ENCODE measurements at regions not wholly inside any gene's neighbourhood (a gene's known extent, or its start where the extent isn't known, plus 50 kb on each side); places are given as distances from the start of the nearest gene placed in this dataset.

DNA sequence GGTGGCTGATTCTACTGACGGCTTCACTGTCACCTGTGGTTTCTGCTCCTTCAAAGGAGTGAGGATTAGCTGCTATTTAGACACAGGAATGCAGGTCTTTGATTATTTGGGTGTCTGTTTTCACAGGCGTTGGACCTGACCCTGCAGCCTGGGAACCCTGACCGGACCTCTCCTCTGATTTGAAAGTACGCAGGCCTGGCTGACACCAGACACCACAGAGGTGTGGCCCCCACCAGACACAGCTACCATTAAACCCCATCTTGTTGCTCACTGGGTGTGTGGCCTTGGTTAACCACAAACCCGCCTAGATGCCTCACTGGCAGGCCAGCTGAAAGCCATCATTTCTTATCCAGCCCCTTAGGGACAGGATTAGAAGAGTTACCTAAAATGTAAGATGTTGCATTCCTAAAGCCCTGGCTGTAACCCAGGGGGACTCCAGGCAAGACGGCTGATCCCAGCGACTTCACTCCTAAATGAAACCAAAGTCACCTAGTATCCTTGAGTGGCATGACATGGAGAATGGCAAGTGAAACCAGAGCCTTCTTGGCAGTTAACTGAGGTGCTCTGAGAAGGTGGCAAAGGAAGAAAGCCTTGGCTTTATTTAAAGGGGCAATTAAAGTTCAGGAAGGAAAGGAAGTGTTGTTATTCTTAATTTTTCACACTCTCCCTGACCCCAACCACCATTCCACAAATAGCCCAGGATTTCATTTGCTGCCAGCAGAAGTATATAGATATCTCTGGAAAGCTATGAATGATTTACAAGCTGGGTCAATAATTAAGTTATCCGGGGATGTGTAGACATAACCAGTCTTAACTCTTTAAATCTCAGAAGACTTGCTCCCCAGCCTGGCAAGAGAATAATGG is 169.9 kb downstream of the QRSL1 start:
- H2AFZ ChIP-seq (ENCODE audit: control insufficient read depth, low read depth, low read length): peak overlapping the region; percentile 21; the same call in 1 of the 2 replicates
- TF ChIP-seq JUND (IDR thresholded peaks at IDR 0.05; ENCODE audit: low read depth, low read length) (no peak), SMAD5 (IDR thresholded peaks at IDR 0.05; ENCODE audit: low read depth) (no peak), RUNX3 (IDR thresholded peaks at IDR 0.05; ENCODE audit: low read length) (peak; percentile 85), STAT1 (conservative IDR thresholded peaks at IDR 0.05) (no peak), RELA (IDR thresholded peaks at IDR 0.05; ENCODE audit: borderline replicate concordance, partially characterized antibody) (no peak), SUZ12 (IDR thresholded peaks at IDR 0.05; ENCODE audit: unreplicated experiment) (no peak), BMI1 (IDR thresholded peaks at IDR 0.05; ENCODE audit: borderline replicate concordance) (no peak), TCF12 (IDR thresholded peaks at IDR 0.05; ENCODE audit: low read depth, low read length) (peak; percentile 66; the same call in 1 of the 2 replicates), YY1 (IDR thresholded peaks at IDR 0.05; ENCODE audit: low read depth, low read length) (0 out of 2 replicates have a peak, but pooled peaks have one; percentile 30), CREM (IDR thresholded peaks at IDR 0.05; ENCODE audit: low read depth) (no peak)
- TF ChIP-seq, protein P1, sequence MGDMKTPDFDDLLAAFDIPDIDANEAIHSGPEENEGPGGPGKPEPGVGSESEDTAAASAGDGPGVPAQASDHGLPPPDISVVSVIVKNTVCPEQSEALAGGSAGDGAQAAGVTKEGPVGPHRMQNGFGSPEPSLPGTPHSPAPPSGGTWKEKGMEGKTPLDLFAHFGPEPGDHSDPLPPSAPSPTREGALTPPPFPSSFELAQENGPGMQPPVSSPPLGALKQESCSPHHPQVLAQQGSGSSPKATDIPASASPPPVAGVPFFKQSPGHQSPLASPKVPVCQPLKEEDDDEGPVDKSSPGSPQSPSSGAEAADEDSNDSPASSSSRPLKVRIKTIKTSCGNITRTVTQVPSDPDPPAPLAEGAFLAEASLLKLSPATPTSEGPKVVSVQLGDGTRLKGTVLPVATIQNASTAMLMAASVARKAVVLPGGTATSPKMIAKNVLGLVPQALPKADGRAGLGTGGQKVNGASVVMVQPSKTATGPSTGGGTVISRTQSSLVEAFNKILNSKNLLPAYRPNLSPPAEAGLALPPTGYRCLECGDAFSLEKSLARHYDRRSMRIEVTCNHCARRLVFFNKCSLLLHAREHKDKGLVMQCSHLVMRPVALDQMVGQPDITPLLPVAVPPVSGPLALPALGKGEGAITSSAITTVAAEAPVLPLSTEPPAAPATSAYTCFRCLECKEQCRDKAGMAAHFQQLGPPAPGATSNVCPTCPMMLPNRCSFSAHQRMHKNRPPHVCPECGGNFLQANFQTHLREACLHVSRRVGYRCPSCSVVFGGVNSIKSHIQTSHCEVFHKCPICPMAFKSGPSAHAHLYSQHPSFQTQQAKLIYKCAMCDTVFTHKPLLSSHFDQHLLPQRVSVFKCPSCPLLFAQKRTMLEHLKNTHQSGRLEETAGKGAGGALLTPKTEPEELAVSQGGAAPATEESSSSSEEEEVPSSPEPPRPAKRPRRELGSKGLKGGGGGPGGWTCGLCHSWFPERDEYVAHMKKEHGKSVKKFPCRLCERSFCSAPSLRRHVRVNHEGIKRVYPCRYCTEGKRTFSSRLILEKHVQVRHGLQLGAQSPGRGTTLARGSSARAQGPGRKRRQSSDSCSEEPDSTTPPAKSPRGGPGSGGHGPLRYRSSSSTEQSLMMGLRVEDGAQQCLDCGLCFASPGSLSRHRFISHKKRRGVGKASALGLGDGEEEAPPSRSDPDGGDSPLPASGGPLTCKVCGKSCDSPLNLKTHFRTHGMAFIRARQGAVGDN (IDR thresholded peaks at IDR 0.05): no peak
- TF ChIP-seq, protein P2, sequence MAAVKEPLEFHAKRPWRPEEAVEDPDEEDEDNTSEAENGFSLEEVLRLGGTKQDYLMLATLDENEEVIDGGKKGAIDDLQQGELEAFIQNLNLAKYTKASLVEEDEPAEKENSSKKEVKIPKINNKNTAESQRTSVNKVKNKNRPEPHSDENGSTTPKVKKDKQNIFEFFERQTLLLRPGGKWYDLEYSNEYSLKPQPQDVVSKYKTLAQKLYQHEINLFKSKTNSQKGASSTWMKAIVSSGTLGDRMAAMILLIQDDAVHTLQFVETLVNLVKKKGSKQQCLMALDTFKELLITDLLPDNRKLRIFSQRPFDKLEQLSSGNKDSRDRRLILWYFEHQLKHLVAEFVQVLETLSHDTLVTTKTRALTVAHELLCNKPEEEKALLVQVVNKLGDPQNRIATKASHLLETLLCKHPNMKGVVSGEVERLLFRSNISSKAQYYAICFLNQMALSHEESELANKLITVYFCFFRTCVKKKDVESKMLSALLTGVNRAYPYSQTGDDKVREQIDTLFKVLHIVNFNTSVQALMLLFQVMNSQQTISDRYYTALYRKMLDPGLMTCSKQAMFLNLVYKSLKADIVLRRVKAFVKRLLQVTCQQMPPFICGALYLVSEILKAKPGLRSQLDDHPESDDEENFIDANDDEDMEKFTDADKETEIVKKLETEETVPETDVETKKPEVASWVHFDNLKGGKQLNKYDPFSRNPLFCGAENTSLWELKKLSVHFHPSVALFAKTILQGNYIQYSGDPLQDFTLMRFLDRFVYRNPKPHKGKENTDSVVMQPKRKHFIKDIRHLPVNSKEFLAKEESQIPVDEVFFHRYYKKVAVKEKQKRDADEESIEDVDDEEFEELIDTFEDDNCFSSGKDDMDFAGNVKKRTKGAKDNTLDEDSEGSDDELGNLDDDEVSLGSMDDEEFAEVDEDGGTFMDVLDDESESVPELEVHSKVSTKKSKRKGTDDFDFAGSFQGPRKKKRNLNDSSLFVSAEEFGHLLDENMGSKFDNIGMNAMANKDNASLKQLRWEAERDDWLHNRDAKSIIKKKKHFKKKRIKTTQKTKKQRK (IDR thresholded peaks at IDR 0.05; ENCODE audit: low read depth, low read length): no peak
- TF ChIP-seq, protein P3, sequence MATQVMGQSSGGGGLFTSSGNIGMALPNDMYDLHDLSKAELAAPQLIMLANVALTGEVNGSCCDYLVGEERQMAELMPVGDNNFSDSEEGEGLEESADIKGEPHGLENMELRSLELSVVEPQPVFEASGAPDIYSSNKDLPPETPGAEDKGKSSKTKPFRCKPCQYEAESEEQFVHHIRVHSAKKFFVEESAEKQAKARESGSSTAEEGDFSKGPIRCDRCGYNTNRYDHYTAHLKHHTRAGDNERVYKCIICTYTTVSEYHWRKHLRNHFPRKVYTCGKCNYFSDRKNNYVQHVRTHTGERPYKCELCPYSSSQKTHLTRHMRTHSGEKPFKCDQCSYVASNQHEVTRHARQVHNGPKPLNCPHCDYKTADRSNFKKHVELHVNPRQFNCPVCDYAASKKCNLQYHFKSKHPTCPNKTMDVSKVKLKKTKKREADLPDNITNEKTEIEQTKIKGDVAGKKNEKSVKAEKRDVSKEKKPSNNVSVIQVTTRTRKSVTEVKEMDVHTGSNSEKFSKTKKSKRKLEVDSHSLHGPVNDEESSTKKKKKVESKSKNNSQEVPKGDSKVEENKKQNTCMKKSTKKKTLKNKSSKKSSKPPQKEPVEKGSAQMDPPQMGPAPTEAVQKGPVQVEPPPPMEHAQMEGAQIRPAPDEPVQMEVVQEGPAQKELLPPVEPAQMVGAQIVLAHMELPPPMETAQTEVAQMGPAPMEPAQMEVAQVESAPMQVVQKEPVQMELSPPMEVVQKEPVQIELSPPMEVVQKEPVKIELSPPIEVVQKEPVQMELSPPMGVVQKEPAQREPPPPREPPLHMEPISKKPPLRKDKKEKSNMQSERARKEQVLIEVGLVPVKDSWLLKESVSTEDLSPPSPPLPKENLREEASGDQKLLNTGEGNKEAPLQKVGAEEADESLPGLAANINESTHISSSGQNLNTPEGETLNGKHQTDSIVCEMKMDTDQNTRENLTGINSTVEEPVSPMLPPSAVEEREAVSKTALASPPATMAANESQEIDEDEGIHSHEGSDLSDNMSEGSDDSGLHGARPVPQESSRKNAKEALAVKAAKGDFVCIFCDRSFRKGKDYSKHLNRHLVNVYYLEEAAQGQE (IDR thresholded peaks at IDR 0.05; ENCODE audit: low read depth, low read length): no peak

More for the DNA sequence above, 169.9 kb downstream of the QRSL1 start:
- BruUV-seq (replicated peaks): no TSS peak
- Histone ChIP-seq H3K9me3 (replicated peaks; ENCODE audit: control insufficient read depth, insufficient read depth, low read length) (no peaks in the 10 kb centered on the region), H3K9ac (ENCODE audit: control insufficient read depth, insufficient read depth, low read length) (no peak overlapping the region), H3K36me3 (ENCODE audit: control insufficient read depth in 2 of 2, insufficient read depth in 2 of 2, low read length in 1 of 2) (no peaks in the 10 kb centered on the region), H4K20me1 (ENCODE audit: control insufficient read depth, insufficient read depth) (no peaks in the 10 kb centered on the region), H3K27me3 (replicated peaks in 1 of 2; ENCODE audit: control insufficient read depth in 2 of 2, insufficient read depth in 2 of 2, low read length in 1 of 2) (no peaks in the 10 kb centered on the region), H3K27ac (ENCODE audit: control insufficient read depth, insufficient read depth) (no peak overlapping the region), H3K79me2 (ENCODE audit: control insufficient read depth, insufficient read depth, low read length) (no peaks in the 10 kb centered on the region), H3K4me1 (ENCODE audit: control insufficient read depth, insufficient read depth, low read length) (peaks cover 6% of the 10 kb centered on the region; the same call in 1 of the 2 replicates), H3K4me2 (ENCODE audit: control insufficient read depth, insufficient read depth) (0 out of 2 replicates have a peak overlapping the region, but pooled peaks have one; percentile 22), H3K4me3 (no peak overlapping the region)
- FAIRE-seq (peak; percentile 38), ATAC-seq (peak; percentile 93), DNase-seq (ENCODE audit: low read depth, low spot score) (peak; percentile 25)
- SMC1A ChIA-PET (ENCODE audit: uncharacterized antibody, unreplicated experiment): interaction anchor here (2.0 kb wide), 1 partner anchor 88 kb away, joined by 4 read pairs; no protein-coding TSS in a partner anchor
- 20% methylated on average over 8 of the region's 8 CpGs for WGBS (ENCODE audit: insufficient coverage, insufficient replicate concordance, low lambda C conversion rate, missing lambda C conversion rate)
- intact Hi-C loops (cut with micrococcal nuclease; ENCODE audit: unreplicated experiment): no loop called here
- POLR2A ChIA-PET: no interaction called here
- in situ Hi-C loops (cut with MboI): no loop called here
- CTCF ChIA-PET: interaction anchor here (0.5 to 1.5 kb wide), 2 partner anchors 84 to 190 kb away, joined by 4 read pairs; no protein-coding TSS in a partner anchor
- RAD21 ChIA-PET (ENCODE audit: unreplicated experiment): no interaction called here
